ENCODE measurements at regions not wholly inside any gene's neighbourhood (a gene's known extent, or its start where the extent isn't known, plus 50 kb on each side); places are given as distances from the start of the nearest gene placed in this dataset.

- no peaks in the 10 kb centered on the region for H3K9me3 Mint-ChIP-seq
- no peaks in the 10 kb centered on the region for H3K36me3 Mint-ChIP-seq
- no peak overlapping the region for H3K4me3 Mint-ChIP-seq
- Histone ChIP-seq H3K4me3 (ENCODE audit: low read length) (no peak overlapping the region), H3K36me3 (ENCODE audit: control insufficient read depth, insufficient read depth, low read length) (no peaks in the 10 kb centered on the region), H3K4me1 (ENCODE audit: control insufficient read depth, insufficient read depth, low read length) (peaks cover 4% of the 10 kb centered on the region), H3K27me3 (ENCODE audit: control insufficient read depth, insufficient read depth, low read length) (no peaks in the 10 kb centered on the region), H3K9me3 (ENCODE audit: control insufficient read depth, insufficient read depth, low read length) (no peaks in the 10 kb centered on the region), H3K27ac (ENCODE audit: low read length) (no peak overlapping the region)
- intact Hi-C loops (cut with micrococcal nuclease) = no loop called here
- H3K4me1 Mint-ChIP-seq = peaks cover 7 to 8% of the 10 kb centered on the region in 2 donors
- WGBS (ENCODE audit: insufficient coverage) = no CpG with 5 or more reads among the region's 1 CpG
- TF ChIP-seq CTCF (IDR thresholded peaks at IDR 0.05) = no peak
- no peak overlapping the region for H3K27ac Mint-ChIP-seq
- H3K27me3 Mint-ChIP-seq (ENCODE audit: low read depth in 2 of 2) = peaks cover 0 to 7% of the 10 kb centered on the region in 2 donors
- no peak for DNase-seq
- ATAC-seq = no peak
These were observed 164.9 kb upstream of the MAF start for GRCh38 chr16:79765431-79765830.

GRCh38 chr16:79764415-79765110 lies 164.0 kb upstream of the MAF start:
- WGBS (ENCODE audit: insufficient coverage) = 75% methylated on average over 7 of the region's 8 CpGs
- H3K36me3 Mint-ChIP-seq = no peaks in the 10 kb centered on the region
- Histone ChIP-seq H3K27me3 (ENCODE audit: control insufficient read depth, insufficient read depth, low read length) (no peaks in the 10 kb centered on the region), H3K27ac (ENCODE audit: low read length) (no peak overlapping the region), H3K9me3 (ENCODE audit: control insufficient read depth, insufficient read depth, low read length) (no peaks in the 10 kb centered on the region), H3K36me3 (ENCODE audit: control insufficient read depth, insufficient read depth, low read length) (no peaks in the 10 kb centered on the region), H3K4me1 (ENCODE audit: control insufficient read depth, insufficient read depth, low read length) (no peaks in the 10 kb centered on the region), H3K4me3 (ENCODE audit: low read length) (no peak overlapping the region)
- DNase-seq (no peak), ATAC-seq (no peak)
- TF ChIP-seq CTCF (IDR thresholded peaks at IDR 0.05) = no peak
- H3K4me3 Mint-ChIP-seq = no peak overlapping the region
- peaks cover 3 to 14% of the 10 kb centered on the region in 2 donors for H3K27me3 Mint-ChIP-seq (ENCODE audit: low read depth in 2 of 2)
- H3K9me3 Mint-ChIP-seq = no peaks in the 10 kb centered on the region
- H3K4me1 Mint-ChIP-seq = no peaks in the 10 kb centered on the region
- intact Hi-C loops (cut with micrococcal nuclease) = no loop called here
- no peak overlapping the region for H3K27ac Mint-ChIP-seq

- 90% methylated on average over 3 of the region's 3 CpGs for WGBS (ENCODE audit: insufficient coverage)
- no peaks in the 10 kb centered on the region for H3K9me3 Mint-ChIP-seq
- H3K27ac Mint-ChIP-seq = no peak overlapping the region
- H3K36me3 Mint-ChIP-seq = no peaks in the 10 kb centered on the region
- DNase-seq (no peak), ATAC-seq (no peak)
- H3K4me3 Mint-ChIP-seq = no peak overlapping the region
- no peak overlapping the region for H3K4me3 ChIP-seq (ENCODE audit: low read length)
- TF ChIP-seq CTCF (IDR thresholded peaks at IDR 0.05) = no peak
- no peaks in the 10 kb centered on the region for H3K9me3 ChIP-seq (ENCODE audit: control insufficient read depth, insufficient read depth, low read length)
- H3K27me3 Mint-ChIP-seq (ENCODE audit: low read depth in 2 of 2) = peaks cover 7 to 14% of the 10 kb centered on the region in 2 donors
- peaks cover 2% of the 10 kb centered on the region for H3K27me3 ChIP-seq (ENCODE audit: control insufficient read depth, insufficient read depth, low read length)
- no peaks in the 10 kb centered on the region for H3K36me3 ChIP-seq (ENCODE audit: control insufficient read depth, insufficient read depth, low read length)
- no peaks in the 10 kb centered on the region for H3K4me1 ChIP-seq (ENCODE audit: control insufficient read depth, insufficient read depth, low read length)
- H3K27ac ChIP-seq (ENCODE audit: low read length) = no peak overlapping the region
- no peaks in the 10 kb centered on the region for H3K4me1 Mint-ChIP-seq
- intact Hi-C loops (cut with micrococcal nuclease) = no loop called here
These were observed 161.7 kb upstream of the MAF start for GRCh38 chr16:79762217-79762616.
